GM12878 (cell line): ENCODE measurements at regions not wholly inside any gene's neighbourhood (a gene's known extent, or its start where the extent isn't known, plus 50 kb on each side); places are given as distances from the start of the nearest gene placed in this dataset.

Experiments
- BMI1 ChIP-seq: fragments of 450-650 bp; IDR thresholded peaks from 2 replicates; pipeline ENCODE4 v1.6.1; 2016; ENCODE audit warnings: mild to moderate bottlenecking, moderate library complexity, borderline replicate concordance
- EZH2 ChIP-seq: IDR thresholded peaks from 2 replicates; pipeline ENCODE4 v1.6.1; 2012; ENCODE audit warnings: low read depth, mild to moderate bottlenecking, control low read depth, inconsistent platforms, low read length, borderline replicate concordance; ENCODE audit not compliant: control insufficient read depth
- HDGF ChIP-seq: fragments of 450-650 bp; IDR thresholded peaks from 2 replicates; pipeline ENCODE4 v1.6.1; 2016; ENCODE audit warnings: antibody characterized with exemption
- MAX ChIP-seq: IDR thresholded peaks from 2 replicates; pipeline ENCODE4 v1.6.1; 2012; ENCODE audit warnings: low read depth, low read length, improper control_type of control experiment
- PAX8 ChIP-seq: fragments of 450-650 bp; IDR thresholded peaks from 2 replicates; pipeline ENCODE4 v1.6.1; 2017; ENCODE audit warnings: mild to moderate bottlenecking, moderate library complexity
- TAF1 ChIP-seq: IDR thresholded peaks from 2 replicates; pipeline ENCODE4 v1.6.1; 2011; ENCODE audit warnings: mild to moderate bottlenecking, low read depth, low read length, borderline replicate concordance
- TBL1XR1 ChIP-seq: IDR thresholded peaks from 2 replicates; pipeline ENCODE4 v1.6.1; 2012; ENCODE audit warnings: low read depth, low read length, improper control_type of control experiment

GRCh38 chr6:79138146-79138545, 60.1 kb upstream of the PHIP start:
- TF ChIP-seq HDGF: no peak
- TF ChIP-seq EZH2: no peak
- no peak for TF ChIP-seq PAX8
- TF ChIP-seq BMI1: no peak
- TF ChIP-seq TBL1XR1: no peak
- TF ChIP-seq TAF1: no peak
- TF ChIP-seq MAX: no peak
